ENCODE measurements at regions not wholly inside any gene's neighbourhood (a gene's known extent, or its start where the extent isn't known, plus 50 kb on each side); places are given as distances from the start of the nearest gene placed in this dataset.

- peak; percentile 8 for DNase-seq (ENCODE audit: low read depth)
- H3K4me3 ChIP-seq (ENCODE audit: low read depth, low read length), result no peak overlapping the region
- TF ChIP-seq CTCF (conservative IDR thresholded peaks at IDR 0.05; ENCODE audit: low read depth, low read length), result no peak
Measured at GRCh38 chr11:97883086-97883485, 1137.7 kb upstream of the CNTN5 start.

GRCh38 chr11:97888641-97889040 lies 1132.1 kb upstream of the CNTN5 start:
- no peak for TF ChIP-seq CTCF (conservative IDR thresholded peaks at IDR 0.05; ENCODE audit: low read depth, low read length)
- no peak for DNase-seq (ENCODE audit: low read depth)
- H3K4me3 ChIP-seq (ENCODE audit: low read depth, low read length), result no peak overlapping the region

- TF ChIP-seq CTCF (conservative IDR thresholded peaks at IDR 0.05; ENCODE audit: low read depth, low read length), result no peak
- no peak overlapping the region for H3K4me3 ChIP-seq (ENCODE audit: low read depth, low read length)
- DNase-seq (ENCODE audit: low read depth), result no peak
Measured at GRCh38 chr11:97890466-97890865, 1130.3 kb upstream of the CNTN5 start.

- TF ChIP-seq CTCF (conservative IDR thresholded peaks at IDR 0.05; ENCODE audit: low read depth, low read length), result no peak
- DNase-seq (ENCODE audit: low read depth), result no peak
- H3K4me3 ChIP-seq (ENCODE audit: low read depth, low read length), result no peak overlapping the region
Measured at GRCh38 chr11:97893612-97894011, 1127.1 kb upstream of the CNTN5 start.

- no peak for DNase-seq (ENCODE audit: low read depth)
- no peak for TF ChIP-seq CTCF (conservative IDR thresholded peaks at IDR 0.05; ENCODE audit: low read depth, low read length)
- no peak overlapping the region for H3K4me3 ChIP-seq (ENCODE audit: low read depth, low read length)
Measured at GRCh38 chr11:97894978-97895377, 1125.8 kb upstream of the CNTN5 start.

GRCh38 chr11:97895572-97895971 lies 1125.2 kb upstream of the CNTN5 start:
- TF ChIP-seq CTCF (conservative IDR thresholded peaks at IDR 0.05; ENCODE audit: low read depth, low read length), result no peak
- no peak overlapping the region for H3K4me3 ChIP-seq (ENCODE audit: low read depth, low read length)
- DNase-seq (ENCODE audit: low read depth), result no peak

- DNase-seq (ENCODE audit: low read depth), result no peak
- no peak for TF ChIP-seq CTCF (conservative IDR thresholded peaks at IDR 0.05; ENCODE audit: low read depth, low read length)
- no peak overlapping the region for H3K4me3 ChIP-seq (ENCODE audit: low read depth, low read length)
Measured at GRCh38 chr11:97902828-97903227, 1117.9 kb upstream of the CNTN5 start.
